ENCODE measurements at regions not wholly inside any gene's neighbourhood (a gene's known extent, or its start where the extent isn't known, plus 50 kb on each side); places are given as distances from the start of the nearest gene placed in this dataset.

- no peak overlapping the region for H3K27ac Mint-ChIP-seq
- DNase-seq (no peak), ATAC-seq (replicated peaks in 1 of 2) (no peak)
- H3K4me1 Mint-ChIP-seq (ENCODE audit: low read depth): no peaks in the 10 kb centered on the region
- no peaks in the 10 kb centered on the region for H3K27me3 Mint-ChIP-seq (ENCODE audit: low read depth)
- H3K36me3 Mint-ChIP-seq (ENCODE audit: insufficient read depth in 2 of 2): no peaks in the 10 kb centered on the region
- peaks cover 0 to 4% of the 10 kb centered on the region in 2 donors for H3K9me3 Mint-ChIP-seq
- no peak overlapping the region for H3K4me3 Mint-ChIP-seq
Observed at GRCh38 chr11:23680488-23681230, 816.2 kb upstream of the LUZP2 start.

DNA sequence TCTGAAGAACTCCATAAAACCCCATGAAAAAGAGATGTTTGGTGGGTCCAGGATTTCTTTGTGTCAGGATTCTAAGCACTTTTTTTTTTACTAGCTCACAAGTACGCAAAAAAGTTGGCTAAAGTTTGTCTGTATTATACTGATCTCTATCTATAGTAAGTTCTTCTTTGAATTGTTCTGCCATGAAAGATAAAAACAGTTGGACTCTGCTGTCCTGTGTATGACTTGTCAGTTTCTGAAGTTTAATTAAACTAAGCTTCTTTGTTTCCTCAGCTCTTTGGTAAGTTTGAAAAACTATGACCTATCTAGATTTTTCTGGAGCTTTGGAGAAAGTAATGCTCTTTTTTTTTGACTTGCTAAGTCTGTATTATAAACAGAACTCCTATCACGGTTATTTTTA is 812.2 kb upstream of the LUZP2 start:
- no peaks in the 10 kb centered on the region for H3K27me3 Mint-ChIP-seq (ENCODE audit: low read depth)
- peaks cover 0 to 3% of the 10 kb centered on the region in 2 donors for H3K9me3 Mint-ChIP-seq
- H3K27ac Mint-ChIP-seq: no peak overlapping the region
- no peaks in the 10 kb centered on the region for H3K4me1 Mint-ChIP-seq (ENCODE audit: low read depth)
- no peaks in the 10 kb centered on the region for H3K36me3 Mint-ChIP-seq (ENCODE audit: insufficient read depth in 2 of 2)
- ATAC-seq (replicated peaks in 1 of 2) (no peak), DNase-seq (no peak)
- no peak overlapping the region for H3K4me3 Mint-ChIP-seq

GRCh38 chr11:23687991-23688390 is 808.9 kb upstream of the LUZP2 start:
- ATAC-seq (replicated peaks in 1 of 2): no peak
- Mint-ChIP-seq H3K4me3 (no peak overlapping the region), H3K4me1 (ENCODE audit: low read depth) (no peaks in the 10 kb centered on the region), H3K36me3 (ENCODE audit: insufficient read depth in 2 of 2) (no peaks in the 10 kb centered on the region), H3K9me3 (peaks cover 0 to 6% of the 10 kb centered on the region in 2 donors), H3K27me3 (ENCODE audit: low read depth) (no peaks in the 10 kb centered on the region), H3K27ac (no peak overlapping the region)
- DNase-seq: no peak

- Mint-ChIP-seq H3K27me3 (ENCODE audit: low read depth) (no peaks in the 10 kb centered on the region), H3K4me1 (ENCODE audit: low read depth) (no peaks in the 10 kb centered on the region), H3K36me3 (ENCODE audit: insufficient read depth in 2 of 2) (no peaks in the 10 kb centered on the region), H3K27ac (no peak overlapping the region), H3K4me3 (no peak overlapping the region), H3K9me3 (peaks cover 0 to 6% of the 10 kb centered on the region in 2 donors)
- no peak for ATAC-seq (replicated peaks in 1 of 2)
- no peak for DNase-seq
Observed at GRCh38 chr11:23688411-23688810, 808.4 kb upstream of the LUZP2 start.

DNA sequence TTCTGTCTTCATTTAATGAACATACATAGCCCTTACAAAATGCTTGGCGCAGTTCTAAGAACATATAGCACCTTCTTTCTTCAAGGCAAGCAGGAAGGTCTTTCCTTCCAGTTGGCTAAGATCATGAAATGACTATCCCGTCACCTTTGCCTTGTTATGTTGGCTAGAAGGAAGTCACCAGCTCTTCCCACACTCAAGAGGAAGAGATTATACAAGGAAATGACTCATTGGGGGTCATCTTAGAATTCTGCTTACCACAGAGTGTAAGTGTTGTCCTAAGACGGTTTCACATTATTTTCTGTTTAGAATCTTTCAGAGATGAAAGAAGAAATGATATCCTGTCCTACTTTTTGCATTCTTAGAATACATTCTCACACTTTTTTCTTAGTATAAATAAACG is 808.0 kb upstream of the LUZP2 start:
- Mint-ChIP-seq H3K36me3 (ENCODE audit: insufficient read depth in 2 of 2) (no peaks in the 10 kb centered on the region), H3K4me3 (no peak overlapping the region), H3K27ac (no peak overlapping the region), H3K4me1 (ENCODE audit: low read depth) (no peaks in the 10 kb centered on the region), H3K9me3 (peaks cover 0 to 6% of the 10 kb centered on the region in 2 donors), H3K27me3 (ENCODE audit: low read depth) (no peaks in the 10 kb centered on the region)
- ATAC-seq (replicated peaks in 1 of 2) (no peak), DNase-seq (no peak)

DNA sequence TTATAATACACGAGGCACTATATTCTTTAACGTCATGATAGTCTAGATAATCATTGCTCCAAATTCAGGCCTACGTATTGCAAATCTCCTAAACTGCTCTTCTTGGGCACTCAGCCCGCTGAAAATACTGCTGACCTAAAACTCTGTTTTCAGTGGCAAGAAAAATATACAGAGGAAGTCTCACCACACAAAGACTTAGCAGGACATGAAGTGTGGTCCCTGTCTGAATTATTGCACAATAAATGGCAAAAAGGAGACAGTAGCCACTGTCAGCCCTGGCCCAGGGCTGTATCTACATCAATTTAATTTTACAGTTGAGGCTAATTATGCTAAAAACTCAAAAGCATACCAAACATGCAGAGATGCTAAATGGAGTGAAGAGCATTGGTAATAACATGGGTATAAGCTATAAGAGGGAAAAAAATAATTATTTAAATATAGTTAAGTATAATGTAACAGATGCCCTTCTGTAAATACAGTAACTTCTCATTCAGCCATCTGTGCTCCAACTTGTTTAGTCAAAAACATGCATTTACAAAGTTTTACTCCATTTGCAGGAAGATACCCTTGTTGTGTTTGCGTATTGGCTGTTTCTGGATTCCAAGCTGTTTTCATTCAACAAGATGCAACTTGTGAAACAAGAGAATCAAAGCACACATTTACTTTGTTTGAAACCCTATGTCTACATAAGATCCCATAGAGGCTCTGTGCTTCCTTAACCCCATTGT is 800.0 kb upstream of the LUZP2 start:
- Mint-ChIP-seq H3K27ac (no peak overlapping the region), H3K9me3 (peaks cover 0 to 4% of the 10 kb centered on the region in 2 donors), H3K27me3 (ENCODE audit: low read depth) (no peaks in the 10 kb centered on the region), H3K36me3 (ENCODE audit: insufficient read depth in 2 of 2) (no peaks in the 10 kb centered on the region), H3K4me1 (ENCODE audit: low read depth) (no peaks in the 10 kb centered on the region), H3K4me3 (no peak overlapping the region)
- ATAC-seq (replicated peaks in 1 of 2) (no peak), DNase-seq (no peak)

GRCh38 chr11:23704183-23704582 is 792.7 kb upstream of the LUZP2 start:
- Mint-ChIP-seq H3K4me3 (no peak overlapping the region), H3K4me1 (ENCODE audit: low read depth) (no peaks in the 10 kb centered on the region), H3K27ac (no peak overlapping the region), H3K27me3 (ENCODE audit: low read depth) (no peaks in the 10 kb centered on the region), H3K36me3 (ENCODE audit: insufficient read depth in 2 of 2) (no peaks in the 10 kb centered on the region), H3K9me3 (peaks cover 6 to 7% of the 10 kb centered on the region in 2 donors)
- DNase-seq: no peak
- ATAC-seq (replicated peaks in 1 of 2): no peak

- ATAC-seq (replicated peaks in 1 of 2) (no peak), DNase-seq (no peak)
- Mint-ChIP-seq H3K27ac (no peak overlapping the region), H3K27me3 (ENCODE audit: low read depth) (no peaks in the 10 kb centered on the region), H3K4me1 (ENCODE audit: low read depth) (no peaks in the 10 kb centered on the region), H3K9me3 (peaks cover 6 to 13% of the 10 kb centered on the region in 2 donors), H3K4me3 (no peak overlapping the region), H3K36me3 (ENCODE audit: insufficient read depth in 2 of 2) (no peaks in the 10 kb centered on the region)
Observed at GRCh38 chr11:23711981-23712380, 784.9 kb upstream of the LUZP2 start.

- Mint-ChIP-seq H3K27ac (no peak overlapping the region), H3K27me3 (ENCODE audit: low read depth) (no peaks in the 10 kb centered on the region), H3K4me3 (no peak overlapping the region), H3K36me3 (ENCODE audit: insufficient read depth in 2 of 2) (peaks cover 0 to 2% of the 10 kb centered on the region in 2 donors), H3K9me3 (peaks cover 4 to 7% of the 10 kb centered on the region in 2 donors), H3K4me1 (ENCODE audit: low read depth) (no peaks in the 10 kb centered on the region)
- ATAC-seq (replicated peaks in 1 of 2): no peak
- no peak for DNase-seq
Observed at GRCh38 chr11:23719016-23719415, 777.8 kb upstream of the LUZP2 start.

DNA sequence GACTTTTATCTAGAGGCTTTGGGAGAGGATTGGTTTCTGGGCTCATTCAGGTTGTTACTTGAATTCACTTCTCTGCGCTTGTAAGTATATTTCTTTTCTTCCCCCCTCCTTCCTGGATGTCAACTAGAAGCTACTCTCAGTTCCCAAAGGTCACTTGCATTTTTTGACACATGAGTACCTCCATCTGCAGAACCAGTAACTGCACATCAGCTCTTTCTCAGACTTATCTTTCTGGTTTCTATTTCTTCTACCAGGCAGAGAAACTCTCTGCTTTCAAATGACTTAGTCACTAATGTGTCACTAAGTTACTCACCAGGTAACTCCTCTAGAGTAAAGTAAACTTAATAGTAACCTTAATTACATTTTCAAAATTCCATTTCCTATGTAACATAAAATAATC is 773.0 kb upstream of the LUZP2 start:
- Mint-ChIP-seq H3K27ac (no peak overlapping the region), H3K9me3 (peaks cover 4 to 6% of the 10 kb centered on the region in 2 donors), H3K4me1 (ENCODE audit: low read depth) (no peaks in the 10 kb centered on the region), H3K27me3 (ENCODE audit: low read depth) (no peaks in the 10 kb centered on the region), H3K4me3 (no peak overlapping the region), H3K36me3 (ENCODE audit: insufficient read depth in 2 of 2) (peaks cover 0 to 2% of the 10 kb centered on the region in 2 donors)
- ATAC-seq (replicated peaks in 1 of 2): no peak
- DNase-seq: no peak

GRCh38 chr11:23725752-23726151 is 771.1 kb upstream of the LUZP2 start:
- H3K9me3 Mint-ChIP-seq: peaks cover 0 to 2% of the 10 kb centered on the region in 2 donors
- H3K27ac Mint-ChIP-seq: no peak overlapping the region
- H3K27me3 Mint-ChIP-seq (ENCODE audit: low read depth): no peaks in the 10 kb centered on the region
- H3K36me3 Mint-ChIP-seq (ENCODE audit: insufficient read depth in 2 of 2): peaks cover 0 to 2% of the 10 kb centered on the region in 2 donors
- no peaks in the 10 kb centered on the region for H3K4me1 Mint-ChIP-seq (ENCODE audit: low read depth)
- no peak for DNase-seq
- H3K4me3 Mint-ChIP-seq: no peak overlapping the region
- ATAC-seq (replicated peaks in 1 of 2): no peak

DNA sequence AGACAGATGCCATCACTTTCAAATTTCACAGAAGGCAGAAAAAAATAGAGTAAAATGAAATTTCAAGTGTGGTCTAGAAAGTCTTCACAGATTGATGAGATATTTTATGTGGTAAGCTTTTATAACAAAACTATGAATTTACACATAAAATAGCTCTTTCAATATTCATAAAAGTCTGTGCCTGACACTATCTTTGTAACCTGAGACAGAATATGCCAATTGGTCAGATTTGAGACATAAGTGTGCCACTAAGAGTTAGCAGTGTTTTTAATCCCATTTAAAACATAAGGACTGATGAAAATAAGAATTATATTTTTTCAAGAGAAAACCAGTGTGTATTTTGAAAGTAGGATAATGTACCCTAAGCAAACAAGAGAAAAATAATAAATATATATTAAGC is 769.5 kb upstream of the LUZP2 start:
- ATAC-seq (replicated peaks in 1 of 2): no peak
- H3K27ac Mint-ChIP-seq: no peak overlapping the region
- peaks cover 0 to 3% of the 10 kb centered on the region in 2 donors for H3K9me3 Mint-ChIP-seq

DNA sequence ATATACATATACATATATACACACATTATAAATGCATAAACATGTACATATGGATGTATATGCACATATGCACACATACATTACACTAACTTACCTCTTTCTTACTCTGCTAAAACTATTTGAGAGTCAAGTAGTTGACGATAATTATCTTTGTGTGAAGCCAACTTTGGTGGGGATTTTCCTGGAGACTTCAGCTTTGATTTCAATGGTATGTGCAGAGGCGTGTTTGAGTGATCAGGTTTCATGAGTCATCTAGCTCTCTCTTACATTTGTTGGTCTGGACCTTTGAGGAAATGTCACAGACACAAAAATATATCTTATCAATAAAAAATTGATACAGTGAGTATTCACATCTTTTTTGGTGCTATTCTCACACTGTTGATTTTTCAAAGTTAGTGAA is 769.1 kb upstream of the LUZP2 start:
- Mint-ChIP-seq H3K9me3 (peaks cover 0 to 3% of the 10 kb centered on the region in 2 donors), H3K36me3 (ENCODE audit: insufficient read depth in 2 of 2) (no peaks in the 10 kb centered on the region), H3K27me3 (ENCODE audit: low read depth) (no peaks in the 10 kb centered on the region), H3K27ac (no peak overlapping the region), H3K4me1 (ENCODE audit: low read depth) (no peaks in the 10 kb centered on the region), H3K4me3 (no peak overlapping the region)
- no peak for DNase-seq
- no peak for ATAC-seq (replicated peaks in 1 of 2)

More for the DNA sequence above, 769.5 kb upstream of the LUZP2 start:
- H3K27me3 Mint-ChIP-seq (ENCODE audit: low read depth): no peaks in the 10 kb centered on the region
- no peak for DNase-seq
- no peaks in the 10 kb centered on the region for H3K36me3 Mint-ChIP-seq (ENCODE audit: insufficient read depth in 2 of 2)
- H3K4me1 Mint-ChIP-seq (ENCODE audit: low read depth): no peaks in the 10 kb centered on the region
- H3K4me3 Mint-ChIP-seq: no peak overlapping the region

All from activated T-cell treated with anti-CD3 and anti-CD28 coated beads, Interleukin-2, amount 50 U/mL, for 72 hours (primary cell).